GM18499 (cell line): ENCODE measurements at regions not wholly inside any gene's neighbourhood (a gene's known extent, or its start where the extent isn't known, plus 50 kb on each side); places are given as distances from the start of the nearest gene placed in this dataset.

Experiments
- ATAC-seq: cut with Tn5 transposase; IDR thresholded peaks from one replicate; pipeline ENCODE4 v1.9.1; 2021; ENCODE audit warnings: moderate number of reproducible peaks; ENCODE audit not compliant: insufficient read depth, unreplicated experiment

DNA sequence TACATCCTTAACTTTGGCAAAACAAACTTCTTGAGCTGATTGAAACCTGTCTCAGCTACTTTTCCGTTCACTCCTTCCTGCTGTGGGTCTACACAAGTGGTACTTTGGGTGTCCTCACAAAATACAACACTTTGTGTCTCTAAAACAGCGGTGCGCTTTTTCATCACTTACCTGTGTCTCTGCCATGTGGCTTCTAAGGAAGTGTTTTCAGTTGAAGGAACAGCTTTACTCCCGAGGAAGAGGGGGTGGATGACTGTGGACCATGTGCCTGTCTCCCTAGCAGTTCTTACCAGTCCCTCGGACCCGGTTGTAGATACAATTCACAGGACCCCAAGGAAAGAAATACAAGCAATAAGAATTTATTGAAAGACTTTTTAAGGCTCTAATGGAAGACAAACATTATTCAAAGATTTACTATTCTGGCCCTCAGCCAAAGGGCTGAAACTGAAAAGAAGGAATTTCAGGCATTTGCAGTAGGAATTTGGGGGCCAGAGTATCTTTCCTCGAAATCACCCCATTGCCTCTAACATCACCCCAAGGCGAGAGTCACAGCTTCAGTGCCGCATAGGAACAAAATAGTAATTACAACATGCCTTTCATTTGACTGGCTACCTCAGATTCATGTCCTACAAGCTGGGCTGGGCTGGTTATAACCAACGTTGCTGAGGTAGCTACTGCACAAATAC is 246.3 kb downstream of the ACTR3B start:
- no peak for ATAC-seq

DNA sequence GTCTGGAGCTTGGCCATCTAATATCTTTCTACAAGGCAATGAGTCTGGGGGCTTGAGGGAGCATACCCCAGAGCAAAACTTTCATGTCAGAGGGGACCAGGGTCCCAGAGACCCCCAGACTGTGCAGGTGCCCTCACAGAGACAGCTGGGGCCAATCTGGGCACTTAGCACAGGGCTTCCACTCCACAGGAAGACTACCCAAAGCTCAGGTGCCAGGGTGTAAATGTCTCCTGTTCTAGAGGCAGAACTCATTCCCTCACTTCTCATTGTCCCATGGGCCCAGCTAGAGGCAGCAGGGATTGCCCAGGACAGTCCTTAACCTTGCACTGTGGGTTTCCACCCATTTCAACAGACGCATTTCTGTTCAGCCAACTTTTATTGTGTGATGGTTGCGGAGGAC is 246.9 kb downstream of the ACTR3B start:
- ATAC-seq: no peak

DNA sequence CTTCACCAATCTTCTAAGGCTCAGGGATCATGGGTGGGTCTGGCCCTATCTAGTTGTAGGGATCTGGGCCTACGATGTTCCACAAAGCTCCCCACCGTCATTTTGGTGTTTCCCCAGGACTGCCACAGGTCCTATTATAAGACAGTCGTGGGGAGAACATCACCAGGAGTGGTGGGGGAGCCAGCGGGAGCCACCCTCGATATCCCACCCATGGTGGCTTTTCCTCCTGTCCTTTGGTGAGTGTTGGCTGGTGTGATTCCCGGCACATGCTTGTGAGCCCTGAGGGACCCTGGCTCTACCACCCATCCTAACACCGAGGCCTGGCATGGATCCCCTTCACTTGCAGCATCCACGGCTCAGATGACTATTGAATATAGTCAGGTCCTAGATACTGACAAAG is 247.4 kb downstream of the ACTR3B start:
- no peak for ATAC-seq

- ATAC-seq: no peak
Measured at GRCh38 chr7:153010416-153010815, 250.9 kb downstream of the ACTR3B start.

DNA sequence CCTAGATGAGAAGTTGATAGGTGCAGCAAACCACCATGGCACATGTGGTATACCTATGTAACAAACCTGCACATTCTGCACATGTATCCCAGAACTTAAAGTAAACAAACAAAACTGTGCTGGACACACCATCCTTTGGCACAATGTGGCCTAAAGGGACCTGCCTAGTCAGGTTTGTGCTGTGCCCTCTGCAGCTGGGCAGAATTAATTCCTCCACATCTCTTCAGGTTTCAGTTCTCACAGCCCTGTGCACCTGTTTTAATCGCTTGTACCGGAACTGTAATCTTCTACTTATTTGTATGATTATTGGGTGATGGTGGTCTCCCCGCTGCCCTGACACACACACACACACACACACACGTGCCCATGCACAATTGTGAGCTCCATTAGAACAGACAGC is 252.7 kb downstream of the ACTR3B start:
- ATAC-seq: no peak

DNA sequence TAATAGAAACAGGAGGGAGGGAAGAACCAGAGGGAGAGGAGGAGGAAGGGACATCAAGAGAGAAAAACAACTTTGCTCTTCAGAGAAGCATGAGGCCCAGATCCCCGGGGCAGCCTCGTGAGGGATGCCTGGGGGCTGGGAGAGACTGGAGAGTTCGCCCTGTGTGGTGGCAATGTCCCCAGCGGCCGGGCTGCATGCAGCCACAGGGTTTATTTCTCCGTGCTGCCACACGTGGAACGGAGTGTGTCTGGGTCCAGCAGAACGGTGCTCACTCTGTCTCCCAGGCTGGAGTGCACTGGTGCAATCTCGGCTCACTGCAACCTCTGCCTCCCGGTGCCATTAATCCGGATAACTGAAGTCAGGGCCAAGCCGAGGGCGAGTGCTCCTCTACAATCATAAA is 257.7 kb downstream of the ACTR3B start:
- ATAC-seq: no peak

DNA sequence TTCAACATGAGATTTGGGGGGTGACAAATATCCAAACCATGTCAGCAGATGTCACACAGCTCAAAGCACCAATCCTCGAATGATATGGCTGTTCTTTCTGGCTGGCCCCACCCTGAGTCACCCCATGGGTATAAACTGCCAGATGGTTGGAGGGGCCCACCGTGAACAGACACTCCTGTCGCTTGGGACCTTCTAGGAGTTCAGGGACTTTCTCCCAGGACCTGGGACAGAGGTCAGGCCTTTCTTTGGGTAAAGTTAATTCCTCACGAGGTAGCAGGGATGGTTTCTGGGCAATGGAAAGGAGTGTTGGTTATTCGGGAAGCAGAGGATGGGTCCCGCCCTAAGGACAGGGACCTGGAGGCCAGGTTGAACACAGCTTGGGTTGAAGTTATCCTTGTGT is 262.0 kb downstream of the ACTR3B start:
- ATAC-seq: no peak

DNA sequence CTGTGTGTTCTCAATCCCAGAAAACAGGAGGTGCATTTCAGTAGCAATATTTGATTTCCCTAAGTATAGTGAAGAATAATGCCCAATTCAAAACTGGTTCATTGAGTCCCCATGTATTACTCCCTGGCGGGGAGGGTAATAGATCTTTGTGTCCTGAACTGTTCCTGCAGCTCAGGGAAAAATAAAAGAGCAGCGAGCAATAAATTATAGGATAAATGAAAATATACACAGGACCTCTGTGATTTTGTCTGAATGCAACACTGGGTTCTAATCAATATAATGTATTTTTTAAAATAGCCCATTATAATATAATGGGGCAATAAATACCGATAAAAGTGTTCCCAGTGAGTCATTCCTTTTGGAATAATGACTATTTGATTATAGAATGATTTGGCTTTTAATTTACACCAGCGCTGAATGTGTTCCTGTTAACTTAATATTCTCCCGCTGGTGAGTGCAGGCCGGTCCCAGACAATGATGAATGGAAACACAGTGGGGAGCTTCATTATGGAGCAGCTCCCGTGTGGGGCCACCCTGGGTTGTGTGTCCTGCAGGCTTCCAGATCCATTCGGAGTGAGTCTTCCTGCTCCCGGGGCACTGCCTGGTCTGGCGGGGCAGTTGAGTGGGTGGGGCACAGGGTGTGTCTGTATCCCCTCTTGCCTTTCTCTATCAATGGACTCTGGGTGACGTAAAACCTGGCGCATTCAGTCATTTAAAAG is 263.1 kb downstream of the ACTR3B start:
- ATAC-seq: no peak

DNA sequence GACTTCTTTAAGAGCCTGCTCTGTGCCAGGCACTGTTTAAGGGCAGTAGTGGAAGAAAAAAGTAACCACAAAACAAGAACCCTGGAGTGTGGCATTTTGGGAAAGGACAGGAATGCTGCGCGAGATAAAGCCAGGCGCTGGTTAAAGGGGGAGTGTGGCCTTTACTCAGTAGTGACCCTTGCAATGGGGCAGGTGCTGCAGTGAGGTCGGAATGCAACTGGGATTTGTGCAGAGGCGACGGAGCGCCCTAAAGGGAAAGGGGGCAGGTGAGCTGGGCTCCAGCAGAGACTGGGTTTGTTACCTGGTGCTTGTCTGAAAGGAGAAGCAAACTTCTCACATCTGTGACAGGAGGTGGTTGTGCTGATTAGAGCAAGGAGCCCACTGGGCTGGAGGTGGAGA is 263.6 kb downstream of the ACTR3B start:
- ATAC-seq: no peak

- ATAC-seq: no peak
Measured at GRCh38 chr7:153027210-153027609, 267.7 kb downstream of the ACTR3B start.

DNA sequence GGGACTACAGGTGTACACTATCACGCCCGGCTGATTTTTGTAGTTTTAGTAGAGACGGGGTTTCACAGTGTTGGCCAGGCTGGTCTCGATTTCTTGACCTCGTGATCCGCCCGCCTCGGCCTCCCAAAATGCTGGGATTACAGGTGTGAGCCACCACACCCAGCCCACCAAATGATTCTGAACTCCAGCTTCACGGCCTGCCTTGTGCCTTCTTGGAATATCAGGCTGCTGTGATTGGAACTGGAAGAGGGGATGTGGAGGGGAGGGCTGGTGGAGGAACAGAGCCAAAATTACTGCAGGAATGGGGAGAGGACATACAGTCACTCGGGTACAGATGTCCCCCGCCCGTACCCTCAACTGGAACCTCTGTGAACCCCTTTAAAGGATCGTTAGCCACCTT is 268.4 kb downstream of the ACTR3B start:
- ATAC-seq: no peak

- no peak for ATAC-seq
Measured at GRCh38 chr7:153030976-153031375, 271.4 kb downstream of the ACTR3B start.

- ATAC-seq: no peak
Measured at GRCh38 chr7:153034791-153035190, 275.2 kb downstream of the ACTR3B start.

DNA sequence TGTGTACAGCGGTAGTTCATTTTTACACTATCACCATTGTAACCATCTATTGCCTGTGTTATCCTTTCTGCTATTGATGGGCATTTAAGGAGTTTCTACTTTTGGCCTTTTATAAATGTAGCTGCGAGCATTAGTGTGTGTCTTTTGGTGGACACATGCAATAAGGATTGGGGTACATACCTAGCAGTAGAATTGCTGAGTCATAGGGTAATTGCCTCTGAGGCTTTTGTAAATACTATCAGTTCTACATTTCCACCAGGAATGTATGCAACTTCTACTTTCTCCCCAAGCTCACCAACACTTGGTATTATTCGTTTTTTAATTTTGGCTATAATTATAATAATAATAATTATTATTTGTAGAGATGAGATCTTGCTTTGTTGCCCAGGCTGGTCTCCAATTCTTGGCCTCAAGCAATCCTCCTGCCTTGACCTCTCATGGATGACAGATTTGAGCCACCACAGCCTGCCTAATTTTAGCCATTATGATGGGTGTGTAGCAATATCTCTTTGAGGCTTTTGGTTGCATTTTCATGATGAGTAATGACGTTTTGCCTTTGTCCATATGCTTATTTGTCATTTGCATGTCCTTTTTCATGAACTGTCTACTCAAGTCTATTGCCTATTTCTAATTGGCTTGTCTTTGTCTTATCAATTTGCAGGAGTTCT is 277.0 kb downstream of the ACTR3B start:
- no peak for ATAC-seq

- no peak for ATAC-seq
Measured at GRCh38 chr7:153043440-153043839, 283.9 kb downstream of the ACTR3B start.

GRCh38 chr7:153044981-153045380 is 285.4 kb downstream of the ACTR3B start:
- no peak for ATAC-seq

DNA sequence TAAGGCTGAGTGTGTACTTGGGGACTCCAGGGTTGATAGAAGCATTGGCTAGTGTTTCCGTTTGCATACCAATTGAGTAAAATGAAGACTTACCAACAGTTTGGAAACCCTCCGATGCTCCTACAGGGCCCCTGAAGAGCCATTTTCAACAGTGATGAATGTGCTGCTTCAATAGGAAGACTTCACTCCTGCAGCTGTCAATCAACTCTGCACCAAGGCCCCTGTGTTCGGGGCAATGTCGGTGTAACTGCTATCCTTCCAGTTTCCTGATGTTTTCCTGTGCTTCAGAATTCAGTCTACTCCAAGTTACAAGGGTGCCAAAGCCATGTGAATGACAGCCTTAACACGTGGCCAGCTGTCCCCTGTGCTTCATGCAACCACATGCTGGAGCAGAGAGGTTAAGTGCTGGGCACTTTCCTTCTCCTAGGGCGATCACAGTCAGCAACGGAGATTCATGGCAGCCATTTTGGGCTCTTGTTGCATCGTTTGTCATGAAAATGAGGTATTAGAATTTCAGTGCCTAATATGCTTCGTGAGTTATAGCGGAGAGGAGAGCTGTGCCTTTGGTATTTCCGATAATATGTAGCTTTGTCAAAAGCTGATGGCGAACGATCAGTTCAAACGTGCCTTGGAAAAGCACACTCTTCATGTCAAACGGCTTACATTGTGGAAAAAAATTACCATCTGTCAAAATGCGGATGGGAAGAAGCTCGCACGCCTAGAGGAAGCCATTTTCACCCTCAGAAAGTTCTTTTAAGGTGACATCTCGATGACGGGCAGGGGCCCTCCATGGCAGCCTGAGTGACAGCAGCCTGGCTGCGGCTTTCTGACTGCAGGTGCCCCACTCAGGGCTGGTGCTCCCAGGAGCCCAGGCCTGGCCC is 287.8 kb downstream of the ACTR3B start:
- ATAC-seq: no peak

GRCh38 chr7:153052206-153052605 is 292.7 kb downstream of the ACTR3B start:
- ATAC-seq: no peak

- no peak for ATAC-seq
Measured at GRCh38 chr7:153061910-153062528, 302.5 kb downstream of the ACTR3B start.

DNA sequence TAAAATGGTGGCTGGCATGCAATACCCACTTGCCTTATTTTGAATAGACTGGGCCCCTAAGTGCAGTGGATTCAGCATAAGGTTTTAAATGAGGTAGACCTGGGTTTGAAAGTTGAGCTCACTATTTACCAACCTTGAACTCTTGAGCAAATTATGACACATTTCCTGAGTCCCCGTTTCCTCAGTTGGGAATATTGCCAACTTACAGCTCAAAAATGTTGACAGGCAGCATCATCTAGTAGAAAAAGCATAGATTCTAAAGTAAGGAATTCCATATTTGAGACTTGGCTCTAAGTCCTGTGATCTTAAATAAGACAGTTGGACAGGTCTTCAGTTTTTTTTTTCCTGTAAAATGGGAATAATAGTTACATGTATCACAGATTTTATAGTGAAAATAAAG is 305.5 kb downstream of the ACTR3B start:
- no peak for ATAC-seq
